Activated T-cell treated with anti-CD3 and anti-CD28 coated beads, Interleukin-2, amount 50 U/mL, for 48 hours (primary cell): ENCODE measurements at regions not wholly inside any gene's neighbourhood (a gene's known extent, or its start where the extent isn't known, plus 50 kb on each side); places are given as distances from the start of the nearest gene placed in this dataset.
"Not testable (repeated sequence)": the region's sequence is repeated elsewhere in the genome, so short reads cannot be mapped to it uniquely, and the experiment has no call there.

Source experiments
- DNase-seq, 2 experiments: peaks; one replicate each; pipeline ENCODE4 v3.0.0-alpha.2; 2020

DNA sequence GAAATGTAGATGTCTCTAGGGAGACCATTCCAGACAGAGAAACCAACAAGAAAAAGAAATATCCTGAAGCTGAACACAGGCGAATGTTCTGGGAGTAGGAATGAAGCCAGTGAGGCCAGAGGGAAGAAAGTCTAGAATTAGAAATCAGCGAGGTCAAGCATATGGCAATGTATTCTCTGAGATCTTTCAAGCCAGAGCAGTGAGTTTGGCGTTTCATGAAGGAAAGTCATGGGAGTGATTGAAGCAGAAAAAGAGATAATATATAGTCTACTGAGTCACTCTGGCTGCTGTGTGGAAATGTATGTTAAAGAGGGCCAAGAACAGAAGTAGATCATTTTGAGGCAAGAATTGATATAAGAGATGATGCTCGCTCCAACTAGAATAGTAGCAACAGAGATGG, 576.0 kb downstream of the PCDH17 start:
- DNase-seq, result no peak

DNA sequence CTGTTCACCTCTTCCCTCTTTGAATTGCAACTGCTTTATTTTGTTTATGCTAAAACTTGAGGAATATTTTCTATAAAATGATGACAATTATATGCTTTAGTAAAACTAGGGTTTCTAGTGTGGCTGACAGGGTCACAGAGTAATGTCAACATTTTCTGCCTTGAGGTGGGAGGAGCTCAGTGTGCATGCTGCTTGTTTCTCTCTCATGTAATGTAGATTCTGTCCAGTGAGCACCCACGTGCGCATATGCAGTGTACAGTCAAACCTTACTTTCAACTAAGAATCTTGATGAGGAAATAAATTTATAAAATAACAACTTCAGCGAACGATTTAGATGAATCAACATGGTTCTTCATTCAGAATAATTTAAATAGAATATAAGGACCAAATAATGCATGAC, 603.9 kb downstream of the PCDH17 start:
- DNase-seq, result no peak

- no peak for DNase-seq
Observed at GRCh38 chr13:58238972-58239773, 607.6 kb downstream of the PCDH17 start.

DNA sequence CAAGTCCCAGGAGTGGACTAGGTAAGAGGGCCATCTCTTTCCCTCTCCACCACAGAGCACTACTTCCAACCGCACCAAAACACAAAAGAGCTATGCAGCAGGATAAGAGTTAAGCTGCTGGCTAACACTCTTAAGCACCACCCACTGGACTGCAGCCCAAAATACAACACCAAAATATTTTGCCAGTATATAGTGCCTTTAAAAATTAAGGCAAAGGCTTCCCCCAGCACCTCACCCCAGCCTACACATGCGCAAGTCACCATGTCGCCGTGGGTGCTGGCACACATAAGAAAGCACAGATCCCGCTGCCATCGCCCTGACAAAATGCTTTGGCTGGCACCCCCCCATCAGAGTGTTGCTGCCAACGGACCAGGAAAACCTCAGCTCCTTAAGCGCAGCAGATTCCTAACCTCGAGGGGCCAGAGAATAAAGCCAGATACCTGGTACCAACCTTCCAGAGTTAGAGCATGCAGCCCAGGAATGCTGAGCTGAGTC, 608.3 kb downstream of the PCDH17 start:
- no peak for DNase-seq

- no peak for DNase-seq
Observed at GRCh38 chr13:58247080-58247479, 615.5 kb downstream of the PCDH17 start.

- DNase-seq, result no peak
Observed at GRCh38 chr13:58254943-58255342, 623.4 kb downstream of the PCDH17 start.

GRCh38 chr13:58266271-58266670, 634.7 kb downstream of the PCDH17 start:
- DNase-seq, result no peak

DNA sequence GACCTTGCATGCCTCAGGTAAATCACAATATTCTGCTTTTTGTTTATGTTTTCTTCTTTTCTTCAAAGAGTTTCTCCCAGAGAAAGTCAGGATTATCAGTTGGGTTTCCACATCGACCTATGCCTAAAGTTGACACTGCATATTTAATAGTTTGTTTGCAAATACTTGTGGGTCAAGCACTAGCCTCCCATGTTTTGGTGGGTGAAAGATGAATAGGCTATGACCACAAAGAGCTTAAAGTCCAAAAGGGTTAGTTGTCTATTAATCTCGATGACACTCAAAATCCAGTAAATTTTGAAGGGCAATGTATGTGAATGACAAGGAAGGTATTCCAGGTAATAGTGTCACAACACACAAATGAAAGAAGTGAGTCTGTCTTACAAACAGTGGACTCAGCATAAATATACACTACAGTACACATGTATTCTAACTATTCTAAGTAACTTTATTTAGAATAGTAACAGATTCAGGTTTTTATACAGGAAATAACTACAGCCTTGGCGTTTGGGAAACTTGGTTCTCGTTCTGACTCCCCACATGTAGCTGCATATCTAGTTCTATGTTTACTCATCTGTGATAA, 667.1 kb downstream of the PCDH17 start:
- no peak for DNase-seq

- DNase-seq, result no peak
Observed at GRCh38 chr13:58300224-58300623, 668.7 kb downstream of the PCDH17 start.

DNA sequence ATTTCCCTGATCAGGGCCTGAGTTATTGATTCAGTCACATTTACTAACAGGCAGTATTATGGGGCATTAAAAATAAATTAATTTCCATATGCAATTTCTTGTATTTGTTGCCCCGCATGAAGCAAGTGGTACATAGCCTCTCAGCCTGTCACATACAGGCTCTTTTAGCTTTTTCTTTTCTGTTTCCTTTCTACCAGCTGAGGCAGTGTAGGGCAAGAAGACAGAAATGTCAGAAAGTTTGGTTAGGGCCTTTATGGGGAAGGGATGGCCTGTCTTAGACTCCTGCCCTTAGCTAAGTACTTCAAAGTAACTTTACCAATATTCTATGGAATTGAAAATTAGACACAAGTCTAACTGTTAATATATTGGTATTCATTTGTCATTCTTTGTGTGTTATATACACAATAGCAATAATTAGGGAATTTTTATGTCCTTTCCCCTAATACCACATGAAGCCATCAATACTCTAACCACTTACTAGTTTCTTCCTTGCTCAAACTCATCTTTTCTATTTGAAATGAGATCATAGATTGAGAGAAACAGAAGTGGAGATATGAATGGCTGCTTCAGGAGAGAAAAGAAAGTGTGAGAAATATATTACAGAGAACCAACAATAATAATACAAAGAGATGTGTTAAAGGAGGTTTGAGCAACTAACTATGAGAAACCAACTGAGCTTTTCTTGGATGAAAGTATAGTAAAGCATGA, 669.6 kb downstream of the PCDH17 start:
- DNase-seq, result no peak

GRCh38 chr13:58302349-58302748, 670.8 kb downstream of the PCDH17 start:
- DNase-seq, result no peak

DNA sequence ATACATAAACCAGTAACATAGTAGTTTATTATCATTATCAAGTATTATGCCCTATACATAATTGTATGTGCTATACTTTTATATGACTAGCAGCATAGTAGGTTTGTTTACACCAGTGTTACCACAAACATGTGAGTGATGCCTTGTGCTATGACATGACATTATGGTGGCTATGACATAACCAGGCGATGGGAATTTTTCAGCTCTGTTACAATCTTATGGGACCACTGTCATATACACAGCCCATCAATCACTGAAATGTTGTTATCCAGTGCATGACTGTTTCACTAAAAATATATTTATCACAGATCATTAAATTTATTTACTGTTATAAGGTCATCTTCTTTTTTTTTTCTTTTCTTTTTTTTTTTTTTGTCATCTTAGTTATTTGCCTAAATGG, 674.5 kb downstream of the PCDH17 start:
- DNase-seq, result no peak

DNA sequence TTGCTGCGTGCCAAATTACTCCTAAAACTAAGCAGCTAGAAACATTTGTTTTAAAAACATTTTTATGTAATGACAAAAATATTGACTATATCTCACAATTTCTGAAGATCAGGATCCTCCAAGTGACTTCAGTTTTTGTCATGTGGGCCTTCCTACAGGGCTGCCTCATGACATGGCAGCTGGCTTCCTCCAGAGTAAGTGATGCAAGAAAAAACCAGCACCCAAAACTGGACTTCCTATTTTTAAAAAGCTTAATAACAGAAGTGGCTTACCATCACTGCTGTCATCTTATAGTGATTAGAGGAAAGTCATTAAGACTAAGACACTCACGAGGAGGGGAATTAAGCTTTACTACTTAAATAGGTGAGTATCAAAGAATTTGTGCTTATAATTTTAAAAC, 681.7 kb downstream of the PCDH17 start:
- DNase-seq, result no peak

- DNase-seq, result no peak
Observed at GRCh38 chr13:58318495-58319167, 687.1 kb downstream of the PCDH17 start.

DNA sequence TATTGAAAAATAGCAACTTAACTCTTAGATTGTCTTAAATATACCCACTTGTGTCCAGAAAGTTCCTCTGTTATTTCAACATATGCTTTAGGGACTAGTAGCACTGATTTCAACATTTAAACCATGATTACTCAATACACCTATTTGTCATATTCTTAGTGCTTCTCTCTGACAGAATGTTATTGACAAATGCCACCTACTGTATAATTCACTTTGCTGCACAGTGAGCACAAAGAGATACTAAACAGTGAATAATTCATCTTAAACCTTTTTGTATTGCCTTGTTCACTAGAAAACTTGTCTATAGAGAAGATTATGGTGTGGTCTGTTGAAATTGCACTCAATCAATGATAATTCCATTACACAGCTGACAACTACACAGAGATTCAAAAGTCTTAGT, 692.6 kb downstream of the PCDH17 start:
- no peak for DNase-seq

DNA sequence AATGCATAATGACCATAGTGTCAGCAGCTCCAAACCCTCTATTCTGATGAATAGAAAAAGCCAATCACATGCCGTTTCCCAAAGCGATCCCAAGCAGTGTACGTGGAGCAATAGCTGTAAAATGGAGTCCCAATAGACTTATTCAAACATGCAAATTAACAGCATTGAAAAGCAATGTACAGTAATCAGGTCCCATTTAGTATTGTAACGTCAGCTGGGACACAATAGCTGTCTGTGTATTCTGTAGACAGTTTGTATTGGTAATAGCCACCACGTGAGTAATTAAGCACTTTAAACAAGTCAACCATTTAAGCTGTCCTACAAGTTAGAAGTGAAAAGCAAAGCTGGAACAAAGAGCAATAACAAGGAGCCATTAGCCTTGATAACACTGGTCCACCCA, 698.2 kb downstream of the PCDH17 start:
- no peak for DNase-seq

- no peak for DNase-seq
Observed at GRCh38 chr13:58340895-58341294, 709.4 kb downstream of the PCDH17 start.

DNA sequence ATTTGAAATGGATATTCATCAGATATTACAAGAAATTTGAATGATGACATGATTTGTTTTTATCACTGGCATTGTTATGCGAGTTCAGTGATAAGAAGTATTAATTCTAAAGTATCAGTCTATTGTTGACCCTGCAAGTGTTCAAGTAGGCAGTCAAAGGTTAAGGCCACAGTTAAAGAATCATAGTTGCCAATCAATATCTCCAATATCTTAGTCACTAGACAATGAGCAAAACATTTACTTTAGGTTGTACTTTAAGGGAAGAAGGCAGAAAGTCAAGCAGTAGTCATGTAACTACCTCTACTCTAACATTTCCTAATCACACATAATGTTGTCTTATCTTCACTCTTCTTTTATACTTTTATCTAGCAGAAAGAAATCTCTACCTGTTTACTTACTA, 709.8 kb downstream of the PCDH17 start:
- no peak for DNase-seq

- no peak for DNase-seq
Observed at GRCh38 chr13:58343076-58343475, 711.5 kb downstream of the PCDH17 start.

- not testable (repeated sequence) for DNase-seq
Observed at GRCh38 chr13:58352100-58352499, 720.6 kb downstream of the PCDH17 start.

DNA sequence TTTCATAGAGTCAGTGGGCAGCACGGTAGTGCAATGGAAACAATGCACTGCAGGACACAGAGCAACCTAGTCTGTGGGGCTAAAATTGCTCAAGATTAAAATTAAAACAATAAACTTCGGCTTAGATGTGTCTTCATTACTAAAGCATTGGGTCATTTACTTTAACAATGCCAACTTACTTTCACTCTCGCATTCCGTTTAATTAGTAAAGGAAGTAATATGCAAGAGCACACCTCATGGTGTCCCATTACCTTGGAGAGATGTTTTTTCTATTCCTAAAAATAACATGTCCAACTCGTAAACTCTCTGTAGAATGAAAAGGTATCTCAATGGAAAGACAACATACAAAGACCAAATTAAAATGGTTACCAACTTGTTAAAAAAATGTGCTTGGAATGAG, 738.4 kb downstream of the PCDH17 start:
- DNase-seq, result no peak

DNA sequence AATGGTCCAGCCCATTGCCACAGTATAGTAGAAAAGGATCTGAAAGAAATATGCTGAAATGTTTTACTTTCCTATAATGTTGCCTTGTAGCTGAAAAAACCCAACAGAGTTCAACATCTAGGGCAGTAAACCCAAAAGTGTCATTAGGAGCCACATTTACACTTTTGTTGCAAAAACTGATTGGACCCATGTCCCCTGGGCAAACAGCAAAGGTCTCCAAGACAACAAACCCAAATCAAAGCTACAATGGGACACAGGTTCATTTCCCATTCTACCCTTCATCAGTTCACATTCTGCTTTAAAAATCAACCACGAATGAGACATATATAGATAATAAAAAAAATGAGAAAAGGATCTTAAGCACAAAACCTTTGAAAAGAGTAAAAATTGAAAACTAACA, 744.8 kb downstream of the PCDH17 start:
- DNase-seq, result no peak

DNA sequence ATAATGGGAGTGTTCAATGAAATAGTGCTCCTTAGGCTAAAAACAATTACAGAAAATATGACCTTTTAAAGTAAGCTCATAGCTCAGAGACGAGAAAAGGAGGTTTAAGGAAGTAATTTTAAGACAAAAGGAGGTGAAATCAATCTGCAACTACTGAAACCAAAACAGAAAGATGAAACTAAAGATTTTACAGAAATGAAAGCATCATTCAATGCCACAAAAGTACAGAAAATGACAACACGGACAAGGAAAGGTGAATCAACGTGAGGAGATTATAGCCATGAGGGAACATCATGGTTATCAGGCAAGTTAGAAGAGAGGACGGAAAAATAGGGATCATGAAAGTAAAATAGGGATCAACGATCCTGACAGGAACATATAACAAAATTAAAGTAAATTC, 745.2 kb downstream of the PCDH17 start:
- no peak for DNase-seq
